BE2C (cell line): ENCODE measurements at regions not wholly inside any gene's neighbourhood (a gene's known extent, or its start where the extent isn't known, plus 50 kb on each side); places are given as distances from the start of the nearest gene placed in this dataset.

Experiments used
- DNase-seq: peaks from one replicate; pipeline ENCODE4 v3.0.0-alpha.2; 2020
- H3K27me3 ChIP-seq: fragments of 250-450 bp; sonication (Bioruptor Pico); 2 replicates; pipeline ENCODE4 v1.5.1; 2020; ENCODE audit warnings: mild to moderate bottlenecking
- H3K36me3 ChIP-seq: fragments of 250-450 bp; sonication (Bioruptor Pico); 2 replicates; pipeline ENCODE4 v1.5.1; 2020; ENCODE audit warnings: mild to moderate bottlenecking
- H3K4me1 ChIP-seq: fragments of 250-450 bp; sonication (Bioruptor Pico); 2 replicates; pipeline ENCODE4 v1.5.1; 2020
- H3K4me3 ChIP-seq: 2 replicates; pipeline ENCODE4 v1.5.1; 2011; ENCODE audit warnings: low read depth, low read length
- H3K9me3 ChIP-seq: fragments of 250-450 bp; sonication (Bioruptor Pico); 2 replicates; pipeline ENCODE4 v1.5.1; 2020
- TF ChIP-seq, protein P1 (sequence below): IDR thresholded peaks from 2 replicates; pipeline ENCODE4 v1.5.1; 2012; ENCODE audit warnings: mild to moderate bottlenecking, low read depth, low read length

DNA sequence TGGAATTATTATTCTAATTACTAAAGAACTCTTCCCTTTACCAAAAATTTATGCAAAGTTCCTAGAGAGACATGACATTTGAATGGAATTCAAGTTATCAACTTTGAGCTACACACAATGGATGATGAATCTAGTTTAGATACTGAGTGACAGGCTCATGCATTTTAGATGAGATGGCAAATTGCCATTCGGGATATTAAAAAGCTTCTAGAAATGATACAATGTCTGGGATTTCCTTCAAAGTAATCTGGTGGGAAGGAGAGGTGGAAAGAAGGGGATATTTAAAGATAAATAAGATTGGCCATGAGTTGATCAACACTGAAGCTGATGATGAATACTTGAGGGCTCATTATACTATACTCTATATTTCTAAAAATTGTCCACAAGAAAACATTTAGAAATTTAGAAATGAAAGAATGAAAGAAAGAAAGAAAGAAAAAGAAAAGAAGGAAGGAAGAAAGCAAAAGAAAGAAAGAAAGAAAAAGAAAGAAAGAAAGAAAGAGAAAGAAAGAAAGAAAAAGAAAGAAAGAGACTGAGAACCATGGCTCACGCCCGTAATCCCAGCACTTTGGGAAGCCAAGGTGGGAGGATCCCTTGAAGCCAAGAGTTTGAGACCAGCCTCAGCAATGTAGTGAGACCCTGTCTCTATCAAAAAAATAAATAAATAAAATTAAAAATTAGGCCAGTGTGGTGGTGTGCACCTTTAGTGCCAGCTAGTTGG is 62.6 kb upstream of the NEDD4L start:
- no peak for DNase-seq
- Histone ChIP-seq H3K36me3 (no peaks in the 10 kb centered on the region), H3K9me3 (no peaks in the 10 kb centered on the region), H3K27me3 (no peaks in the 10 kb centered on the region), H3K4me3 (no peak overlapping the region), H3K4me1 (no peaks in the 10 kb centered on the region)
- TF ChIP-seq, protein P1, sequence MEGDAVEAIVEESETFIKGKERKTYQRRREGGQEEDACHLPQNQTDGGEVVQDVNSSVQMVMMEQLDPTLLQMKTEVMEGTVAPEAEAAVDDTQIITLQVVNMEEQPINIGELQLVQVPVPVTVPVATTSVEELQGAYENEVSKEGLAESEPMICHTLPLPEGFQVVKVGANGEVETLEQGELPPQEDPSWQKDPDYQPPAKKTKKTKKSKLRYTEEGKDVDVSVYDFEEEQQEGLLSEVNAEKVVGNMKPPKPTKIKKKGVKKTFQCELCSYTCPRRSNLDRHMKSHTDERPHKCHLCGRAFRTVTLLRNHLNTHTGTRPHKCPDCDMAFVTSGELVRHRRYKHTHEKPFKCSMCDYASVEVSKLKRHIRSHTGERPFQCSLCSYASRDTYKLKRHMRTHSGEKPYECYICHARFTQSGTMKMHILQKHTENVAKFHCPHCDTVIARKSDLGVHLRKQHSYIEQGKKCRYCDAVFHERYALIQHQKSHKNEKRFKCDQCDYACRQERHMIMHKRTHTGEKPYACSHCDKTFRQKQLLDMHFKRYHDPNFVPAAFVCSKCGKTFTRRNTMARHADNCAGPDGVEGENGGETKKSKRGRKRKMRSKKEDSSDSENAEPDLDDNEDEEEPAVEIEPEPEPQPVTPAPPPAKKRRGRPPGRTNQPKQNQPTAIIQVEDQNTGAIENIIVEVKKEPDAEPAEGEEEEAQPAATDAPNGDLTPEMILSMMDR = no peak

DNA sequence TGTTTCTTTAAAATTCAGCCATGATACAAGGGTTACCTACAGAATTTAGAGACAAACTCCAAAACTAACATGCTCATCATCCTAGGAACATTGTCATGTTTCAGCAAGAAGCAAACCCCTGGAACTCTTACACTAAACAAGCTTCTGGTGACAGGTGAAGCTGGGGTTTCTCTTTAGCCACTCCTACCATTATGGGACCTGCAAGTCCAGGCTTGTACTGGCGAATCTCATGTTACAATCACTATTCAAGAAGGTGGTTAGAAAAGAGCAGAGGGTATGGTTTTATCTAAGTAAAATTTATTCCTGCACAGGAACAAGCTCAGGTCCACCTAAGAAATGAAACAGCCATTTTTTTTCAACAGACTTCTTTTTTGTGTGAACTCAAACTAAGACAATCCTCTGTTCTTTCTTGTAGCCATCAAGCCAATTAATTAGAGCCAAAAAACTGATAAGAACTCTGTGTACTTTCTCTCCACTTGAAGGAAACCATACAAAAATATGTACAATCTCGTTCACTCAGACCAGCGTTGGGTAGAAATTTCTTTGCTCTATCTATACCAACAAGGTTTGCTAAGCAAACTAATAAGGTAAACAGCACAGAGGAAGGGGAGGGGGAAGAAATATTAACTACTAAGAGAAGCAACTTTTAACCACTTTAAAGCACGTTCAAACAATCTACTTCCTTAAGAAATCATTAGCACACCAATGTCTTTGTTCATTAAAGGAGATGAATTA is 63.3 kb upstream of the NEDD4L start:
- DNase-seq = no peak
- TF ChIP-seq, protein P1 = no peak
- no peaks in the 10 kb centered on the region for H3K4me1 ChIP-seq
- no peaks in the 10 kb centered on the region for H3K9me3 ChIP-seq
- H3K36me3 ChIP-seq = no peaks in the 10 kb centered on the region
- H3K4me3 ChIP-seq = no peak overlapping the region
- H3K27me3 ChIP-seq = no peaks in the 10 kb centered on the region

DNA sequence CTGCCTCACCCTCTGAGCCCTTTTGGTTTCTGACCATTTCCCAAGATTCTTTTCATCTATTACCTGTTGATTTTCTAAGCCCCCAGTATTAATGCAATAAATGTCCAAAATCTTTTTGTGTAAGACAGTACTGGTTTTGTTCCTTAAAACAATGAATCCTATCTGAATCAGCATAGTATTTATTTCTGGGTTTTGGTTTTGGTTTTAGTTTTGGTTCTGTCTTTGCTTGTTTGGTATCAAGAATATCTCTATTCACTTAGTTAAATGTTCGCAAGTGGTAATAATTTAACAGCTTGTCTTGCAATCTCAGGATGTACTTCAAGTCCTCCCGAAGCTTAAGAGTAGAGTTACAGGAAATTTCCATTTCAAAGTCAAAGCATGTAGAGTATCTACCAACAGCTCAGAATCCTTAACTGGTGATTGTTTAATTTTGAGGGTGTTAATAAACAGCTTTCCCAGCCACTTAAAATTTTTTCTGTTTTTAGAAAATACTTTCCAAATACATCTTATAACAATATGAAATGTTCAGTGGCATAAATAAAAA is 67.7 kb upstream of the NEDD4L start:
- DNase-seq = no peak
- Histone ChIP-seq H3K9me3 (no peaks in the 10 kb centered on the region), H3K4me1 (no peaks in the 10 kb centered on the region), H3K4me3 (no peak overlapping the region), H3K36me3 (no peaks in the 10 kb centered on the region), H3K27me3 (no peaks in the 10 kb centered on the region)
- TF ChIP-seq, protein P1 = no peak

DNA sequence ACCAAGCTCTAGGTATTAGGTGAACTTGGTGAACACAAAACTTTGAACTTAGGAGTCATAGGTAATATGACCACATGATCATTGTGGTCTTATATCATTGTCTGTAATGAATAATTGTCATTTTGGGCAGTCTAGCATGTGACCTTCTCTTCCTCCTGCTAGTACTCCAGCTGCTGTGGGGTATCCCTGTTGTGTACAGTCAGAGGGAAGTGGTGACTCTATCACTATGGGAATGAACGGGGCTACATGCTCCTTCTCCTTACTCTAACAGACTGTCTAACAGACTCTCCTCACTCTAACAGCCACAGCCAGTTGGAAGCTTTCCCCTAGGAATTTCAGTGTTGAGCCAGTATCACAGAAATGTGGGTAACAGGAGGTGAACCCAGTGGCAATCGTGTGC is 68.2 kb upstream of the NEDD4L start:
- H3K27me3 ChIP-seq = no peaks in the 10 kb centered on the region

DNA sequence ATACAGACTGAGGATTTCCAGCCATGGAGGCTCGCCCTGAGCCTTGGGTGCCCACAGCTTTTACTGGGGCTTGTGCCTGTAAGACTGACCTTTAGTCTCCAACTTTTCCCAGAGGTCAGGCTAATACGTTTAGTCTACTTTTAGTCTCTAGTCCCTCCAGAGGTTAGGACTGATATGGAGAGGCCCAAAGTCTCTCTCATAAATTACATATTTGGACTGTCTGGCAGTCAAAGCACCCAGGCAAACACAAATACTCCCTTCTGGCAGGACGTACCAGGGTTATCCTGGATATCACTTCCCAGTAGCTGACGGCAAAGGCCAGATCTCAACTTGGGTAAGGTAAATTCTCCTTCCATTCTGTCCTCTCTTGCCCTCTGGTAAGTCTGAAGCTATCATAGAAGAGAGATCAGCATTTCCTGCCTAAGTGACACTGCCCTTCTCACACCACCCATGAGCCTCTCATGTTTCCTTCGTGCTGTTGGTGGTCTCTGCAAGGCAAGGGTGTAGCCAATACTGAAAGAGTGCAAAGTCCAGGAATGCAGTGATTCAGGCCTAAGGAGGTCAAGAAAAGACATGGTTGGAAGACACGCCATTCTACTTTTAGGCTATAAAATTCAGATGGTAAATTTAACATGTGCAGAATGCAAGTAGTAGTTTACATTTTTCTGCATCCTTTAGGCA is 69.3 kb upstream of the NEDD4L start:
- TF ChIP-seq, protein P1 = no peak

More for the DNA sequence above, 68.2 kb upstream of the NEDD4L start:
- Histone ChIP-seq H3K4me3 (no peak overlapping the region), H3K4me1 (no peaks in the 10 kb centered on the region), H3K9me3 (no peaks in the 10 kb centered on the region), H3K36me3 (no peaks in the 10 kb centered on the region)
- no peak for DNase-seq
- TF ChIP-seq, protein P1 = no peak

DNA sequence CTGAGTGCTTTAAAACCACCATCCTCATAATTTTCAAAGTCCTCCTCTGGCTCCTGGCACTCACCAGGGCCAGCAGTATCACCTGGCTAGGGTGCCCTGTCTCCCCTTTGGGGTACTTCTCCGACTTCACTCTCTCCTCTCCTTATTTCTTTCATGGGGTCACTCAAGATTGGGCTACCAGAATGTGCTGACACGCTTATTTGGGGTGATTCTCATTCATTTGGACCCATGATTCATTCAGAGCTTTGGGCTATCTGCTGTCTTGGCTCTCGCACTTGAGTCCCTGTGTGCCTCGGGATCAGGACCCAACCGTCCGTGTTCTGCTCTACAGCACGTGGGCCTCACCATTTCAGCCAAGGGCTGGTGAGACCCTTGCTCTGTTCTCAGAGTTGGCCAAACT is 70.1 kb upstream of the NEDD4L start:
- Histone ChIP-seq H3K4me3 (no peak overlapping the region), H3K27me3 (no peaks in the 10 kb centered on the region), H3K4me1 (no peaks in the 10 kb centered on the region), H3K9me3 (no peaks in the 10 kb centered on the region), H3K36me3 (no peaks in the 10 kb centered on the region)
- TF ChIP-seq, protein P1 = no peak
- DNase-seq = no peak

More for the DNA sequence above, 69.3 kb upstream of the NEDD4L start:
- no peak for DNase-seq
- Histone ChIP-seq H3K27me3 (no peaks in the 10 kb centered on the region), H3K4me1 (no peaks in the 10 kb centered on the region), H3K9me3 (no peaks in the 10 kb centered on the region), H3K4me3 (no peak overlapping the region), H3K36me3 (no peaks in the 10 kb centered on the region)
